ENCODE measurements at regions not wholly inside any gene's neighbourhood (a gene's known extent, or its start where the extent isn't known, plus 50 kb on each side); places are given as distances from the start of the nearest gene placed in this dataset.

GRCh38 chr2:200172521-200172920 lies 134.0 kb upstream of the SPATS2L start:
- Histone ChIP-seq H3K4me3 (replicated peaks; ENCODE audit: insufficient read depth, low read length) (no peak overlapping the region), H3K27ac (replicated peaks) (no peak overlapping the region)
- no peak for TF ChIP-seq REST (IDR thresholded peaks at IDR 0.05; ENCODE audit: insufficient replicate concordance, low read depth)
- no peak for TF ChIP-seq CTCF (IDR thresholded peaks at IDR 0.05; ENCODE audit: insufficient read depth, low read length)
- no peak for TF ChIP-seq GABPA (IDR thresholded peaks at IDR 0.05; ENCODE audit: low read depth)
- TF ChIP-seq SPI1 (IDR thresholded peaks at IDR 0.05; ENCODE audit: borderline replicate concordance, low read depth): no peak
- TF ChIP-seq POLR2AphosphoS5 (IDR thresholded peaks at IDR 0.05; ENCODE audit: low read depth): no peak

GRCh38 chr2:200172944-200173581 lies 133.4 kb upstream of the SPATS2L start:
- no peak for DNase-seq (ENCODE audit: low read depth in 1 of 2, low spot score in 1 of 2)
- Histone ChIP-seq H3K4me3 (replicated peaks; ENCODE audit: insufficient read depth, low read length) (no peak overlapping the region), H3K27me3 (ENCODE audit: insufficient read depth, poor library complexity, severe bottlenecking) (no peaks in the 10 kb centered on the region), H3K27ac (replicated peaks) (no peak overlapping the region)
- no peak for TF ChIP-seq CTCF (IDR thresholded peaks at IDR 0.05; ENCODE audit: insufficient read depth, low read length)
- no peak for TF ChIP-seq POLR2AphosphoS5 (IDR thresholded peaks at IDR 0.05; ENCODE audit: low read depth)
- TF ChIP-seq SPI1 (IDR thresholded peaks at IDR 0.05; ENCODE audit: borderline replicate concordance, low read depth): no peak
- no peak for TF ChIP-seq GABPA (IDR thresholded peaks at IDR 0.05; ENCODE audit: low read depth)
- TF ChIP-seq REST (IDR thresholded peaks at IDR 0.05; ENCODE audit: insufficient replicate concordance, low read depth): no peak

More at GRCh38 chr2:200172521-200172920, 134.0 kb upstream of the SPATS2L start:
- H3K27me3 ChIP-seq (ENCODE audit: insufficient read depth, poor library complexity, severe bottlenecking): no peaks in the 10 kb centered on the region
- DNase-seq (ENCODE audit: low read depth in 1 of 2, low spot score in 1 of 2): no peak

GRCh38 chr2:200173691-200174090 lies 132.8 kb upstream of the SPATS2L start:
- no peak for DNase-seq (ENCODE audit: low read depth in 1 of 2, low spot score in 1 of 2)
- no peak overlapping the region for H3K4me3 ChIP-seq (replicated peaks; ENCODE audit: insufficient read depth, low read length)
- H3K27me3 ChIP-seq (ENCODE audit: insufficient read depth, poor library complexity, severe bottlenecking): no peaks in the 10 kb centered on the region
- TF ChIP-seq SPI1 (IDR thresholded peaks at IDR 0.05; ENCODE audit: borderline replicate concordance, low read depth): no peak
- no peak overlapping the region for H3K27ac ChIP-seq (replicated peaks)

GRCh38 chr2:200174433-200175216 lies 131.9 kb upstream of the SPATS2L start:
- TF ChIP-seq SPI1 (IDR thresholded peaks at IDR 0.05; ENCODE audit: borderline replicate concordance, low read depth): no peak
- no peak for TF ChIP-seq CTCF (IDR thresholded peaks at IDR 0.05; ENCODE audit: insufficient read depth, low read length)
- no peak for TF ChIP-seq REST (IDR thresholded peaks at IDR 0.05; ENCODE audit: insufficient replicate concordance, low read depth)
- no peak for TF ChIP-seq GABPA (IDR thresholded peaks at IDR 0.05; ENCODE audit: low read depth)
- no peak for TF ChIP-seq POLR2AphosphoS5 (IDR thresholded peaks at IDR 0.05; ENCODE audit: low read depth)
- H3K27ac ChIP-seq (replicated peaks): no peak overlapping the region
- DNase-seq (ENCODE audit: low read depth in 1 of 2, low spot score in 1 of 2): no peak
- H3K4me3 ChIP-seq (replicated peaks; ENCODE audit: insufficient read depth, low read length): no peak overlapping the region
- H3K27me3 ChIP-seq (ENCODE audit: insufficient read depth, poor library complexity, severe bottlenecking): no peaks in the 10 kb centered on the region

All from HL-60 (cell line).